Transverse colon (tissue), 4 donors: ENCODE measurements at regions not wholly inside any gene's neighbourhood (a gene's known extent, or its start where the extent isn't known, plus 50 kb on each side); places are given as distances from the start of the nearest gene placed in this dataset.

Source experiments
- EP300 ChIP-seq: sonication (generic); formaldehyde crosslinking; IDR thresholded peaks from one replicate; pipeline ENCODE4 v1.6.1; 2017; ENCODE audit warnings: antibody characterized with exemption, low read depth
- POLR2AphosphoS5 ChIP-seq, 3 donors: sonication (generic); formaldehyde crosslinking; IDR thresholded peaks; one replicate each; pipeline ENCODE4 v1.6.1; 2016; ENCODE audit warnings: antibody characterized with exemption in 3 of 3
- TF ChIP-seq, protein P1 (sequence below), 5 experiments: fragments of 200-600 bp in 3 of 5; fragments of 450-650 bp in 2 of 5; sonication (generic) in 3 of 5; IDR thresholded peaks; 1 replicate in 2 of 5; 2 replicates in 3 of 5; pipeline ENCODE4 v1.5.1; 2016 to 2017; ENCODE audit warnings: antibody characterized with exemption in 5 of 5, inconsistent platforms in 3 of 5, mild to moderate bottlenecking in 2 of 5, moderate library complexity in 1 of 5

- TF ChIP-seq, protein P1, sequence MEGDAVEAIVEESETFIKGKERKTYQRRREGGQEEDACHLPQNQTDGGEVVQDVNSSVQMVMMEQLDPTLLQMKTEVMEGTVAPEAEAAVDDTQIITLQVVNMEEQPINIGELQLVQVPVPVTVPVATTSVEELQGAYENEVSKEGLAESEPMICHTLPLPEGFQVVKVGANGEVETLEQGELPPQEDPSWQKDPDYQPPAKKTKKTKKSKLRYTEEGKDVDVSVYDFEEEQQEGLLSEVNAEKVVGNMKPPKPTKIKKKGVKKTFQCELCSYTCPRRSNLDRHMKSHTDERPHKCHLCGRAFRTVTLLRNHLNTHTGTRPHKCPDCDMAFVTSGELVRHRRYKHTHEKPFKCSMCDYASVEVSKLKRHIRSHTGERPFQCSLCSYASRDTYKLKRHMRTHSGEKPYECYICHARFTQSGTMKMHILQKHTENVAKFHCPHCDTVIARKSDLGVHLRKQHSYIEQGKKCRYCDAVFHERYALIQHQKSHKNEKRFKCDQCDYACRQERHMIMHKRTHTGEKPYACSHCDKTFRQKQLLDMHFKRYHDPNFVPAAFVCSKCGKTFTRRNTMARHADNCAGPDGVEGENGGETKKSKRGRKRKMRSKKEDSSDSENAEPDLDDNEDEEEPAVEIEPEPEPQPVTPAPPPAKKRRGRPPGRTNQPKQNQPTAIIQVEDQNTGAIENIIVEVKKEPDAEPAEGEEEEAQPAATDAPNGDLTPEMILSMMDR (IDR thresholded peaks at IDR 0.05): no peak
- TF ChIP-seq POLR2AphosphoS5 (IDR thresholded peaks at IDR 0.05): no peak
- no peak for TF ChIP-seq EP300
These were observed 351.3 kb downstream of the CRPPA start for GRCh38 chr7:16069998-16070397.
